ENCODE measurements at regions not wholly inside any gene's neighbourhood (a gene's known extent, or its start where the extent isn't known, plus 50 kb on each side); places are given as distances from the start of the nearest gene placed in this dataset.

DNA sequence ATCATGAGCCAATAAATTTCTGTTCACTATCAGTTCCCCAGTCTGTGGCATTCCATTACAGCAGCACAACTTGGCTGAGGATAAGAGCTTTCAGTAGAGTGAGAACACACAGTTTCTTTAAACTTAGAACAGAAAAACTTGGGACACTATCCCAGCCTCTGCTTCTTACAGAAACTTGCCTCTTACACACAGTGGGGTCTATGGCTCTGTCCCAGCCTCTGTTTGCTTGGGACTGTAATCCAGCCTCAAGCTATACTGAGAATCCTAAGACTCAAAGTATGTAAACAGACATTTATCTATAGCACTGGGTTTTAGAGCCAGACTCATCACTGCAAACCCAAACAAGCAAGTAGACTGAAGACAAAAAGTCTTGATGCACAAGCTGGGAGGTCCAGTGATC lies 355.8 kb upstream of the VSTM2A start:
- TF ChIP-seq POLR2A (IDR thresholded peaks at IDR 0.05) = no peak
- TF ChIP-seq POLR2AphosphoS5 (IDR thresholded peaks at IDR 0.05) = no peak

All from prostate gland (tissue), 1 donor.